HG03354 (cell line): ENCODE measurements at regions not wholly inside any gene's neighbourhood (a gene's known extent, or its start where the extent isn't known, plus 50 kb on each side); places are given as distances from the start of the nearest gene placed in this dataset.

Source experiments
- ATAC-seq: cut with Tn5 transposase; IDR thresholded peaks from one replicate; pipeline ENCODE4 v1.9.1; 2021; ENCODE audit warnings: mild to moderate bottlenecking; ENCODE audit not compliant: unreplicated experiment, poor library complexity, severe bottlenecking

GRCh38 chr5:71976449-71976848, 130.8 kb upstream of the MAP1B start:
- ATAC-seq: no peak

- no peak for ATAC-seq
Measured at GRCh38 chr5:71977311-71977710, 130.0 kb upstream of the MAP1B start.

- no peak for ATAC-seq
Measured at GRCh38 chr5:71978216-71978615, 129.1 kb upstream of the MAP1B start.

- no peak for ATAC-seq
Measured at GRCh38 chr5:71982717-71983395, 124.4 kb upstream of the MAP1B start.

GRCh38 chr5:71986101-71986500, 121.2 kb upstream of the MAP1B start:
- ATAC-seq: no peak

GRCh38 chr5:71988808-71989207, 118.5 kb upstream of the MAP1B start:
- no peak for ATAC-seq

GRCh38 chr5:71993600-71993999, 113.7 kb upstream of the MAP1B start:
- ATAC-seq: no peak

- ATAC-seq: no peak
Measured at GRCh38 chr5:71996789-71997188, 110.5 kb upstream of the MAP1B start.

GRCh38 chr5:71998746-71999145, 108.5 kb upstream of the MAP1B start:
- ATAC-seq: no peak

GRCh38 chr5:72000707-72001106, 106.6 kb upstream of the MAP1B start:
- ATAC-seq: no peak

- ATAC-seq: no peak
Measured at GRCh38 chr5:72005671-72006070, 101.6 kb upstream of the MAP1B start.

GRCh38 chr5:72006361-72006760, 100.9 kb upstream of the MAP1B start:
- no peak for ATAC-seq

- no peak for ATAC-seq
Measured at GRCh38 chr5:72007336-72008111, 99.8 kb upstream of the MAP1B start.

GRCh38 chr5:72009280-72009679, 98.0 kb upstream of the MAP1B start:
- no peak for ATAC-seq

GRCh38 chr5:72010430-72010829, 96.8 kb upstream of the MAP1B start:
- no peak for ATAC-seq

- no peak for ATAC-seq
Measured at GRCh38 chr5:72012906-72013305, 94.4 kb upstream of the MAP1B start.

- ATAC-seq: no peak
Measured at GRCh38 chr5:72013766-72014624, 93.3 kb upstream of the MAP1B start.

- ATAC-seq: no peak
Measured at GRCh38 chr5:72015103-72015548, 92.1 kb upstream of the MAP1B start.

GRCh38 chr5:72018143-72018803, 89.0 kb upstream of the MAP1B start:
- ATAC-seq: peak; percentile 74
